ENCODE measurements at regions not wholly inside any gene's neighbourhood (a gene's known extent, or its start where the extent isn't known, plus 50 kb on each side); places are given as distances from the start of the nearest gene placed in this dataset.

- Histone ChIP-seq H3K27ac (ENCODE audit: low read length) (no peak overlapping the region), H3K4me1 (ENCODE audit: insufficient read depth, low read length) (peaks cover 3% of the 10 kb centered on the region; the same call in 1 of the 2 replicates), H3K9ac (ENCODE audit: low read depth, low read length) (no peak overlapping the region), H3K4me3 (ENCODE audit: low read length) (no peak overlapping the region), H3K27me3 (ENCODE audit: insufficient read depth, low read length) (no peaks in the 10 kb centered on the region), H3K36me3 (ENCODE audit: insufficient read depth, low read depth, low read length) (no peaks in the 10 kb centered on the region), H3K9me3 (ENCODE audit: insufficient read depth, low read depth, low read length) (no peaks in the 10 kb centered on the region)
Measured at GRCh38 chr5:51273021-51273420, 110.2 kb upstream of the ISL1 start.

- H3K9me3 ChIP-seq (ENCODE audit: insufficient read depth, low read depth, low read length): no peaks in the 10 kb centered on the region
- no peak overlapping the region for H3K4me3 ChIP-seq (ENCODE audit: low read length)
- H3K9ac ChIP-seq (ENCODE audit: low read depth, low read length): no peak overlapping the region
- H3K27ac ChIP-seq (ENCODE audit: low read length): no peak overlapping the region
- H3K4me1 ChIP-seq (ENCODE audit: insufficient read depth, low read length): peaks cover 11% of the 10 kb centered on the region; the same call in 1 of the 2 replicates
- H3K27me3 ChIP-seq (ENCODE audit: insufficient read depth, low read length): no peaks in the 10 kb centered on the region
- no peaks in the 10 kb centered on the region for H3K36me3 ChIP-seq (ENCODE audit: insufficient read depth, low read depth, low read length)
Measured at GRCh38 chr5:51273871-51274270, 109.4 kb upstream of the ISL1 start.

GRCh38 chr5:51275428-51275827, 107.8 kb upstream of the ISL1 start:
- peaks cover 23% of the 10 kb centered on the region; the same call in 1 of the 2 replicates for H3K4me1 ChIP-seq (ENCODE audit: insufficient read depth, low read length)

GRCh38 chr5:51276250-51276649, 107.0 kb upstream of the ISL1 start:
- H3K36me3 ChIP-seq (ENCODE audit: insufficient read depth, low read depth, low read length): no peaks in the 10 kb centered on the region
- H3K9me3 ChIP-seq (ENCODE audit: insufficient read depth, low read depth, low read length): no peaks in the 10 kb centered on the region
- H3K9ac ChIP-seq (ENCODE audit: low read depth, low read length): no peak overlapping the region
- H3K27me3 ChIP-seq (ENCODE audit: insufficient read depth, low read length): no peaks in the 10 kb centered on the region
- H3K4me3 ChIP-seq (ENCODE audit: low read length): no peak overlapping the region
- peaks cover 22% of the 10 kb centered on the region; the same call in 1 of the 2 replicates for H3K4me1 ChIP-seq (ENCODE audit: insufficient read depth, low read length)
- no peak overlapping the region for H3K27ac ChIP-seq (ENCODE audit: low read length)

More at GRCh38 chr5:51275428-51275827, 107.8 kb upstream of the ISL1 start:
- H3K9me3 ChIP-seq (ENCODE audit: insufficient read depth, low read depth, low read length): no peaks in the 10 kb centered on the region
- H3K9ac ChIP-seq (ENCODE audit: low read depth, low read length): no peak overlapping the region
- H3K27me3 ChIP-seq (ENCODE audit: insufficient read depth, low read length): no peaks in the 10 kb centered on the region
- H3K27ac ChIP-seq (ENCODE audit: low read length): no peak overlapping the region
- no peak overlapping the region for H3K4me3 ChIP-seq (ENCODE audit: low read length)
- no peaks in the 10 kb centered on the region for H3K36me3 ChIP-seq (ENCODE audit: insufficient read depth, low read depth, low read length)

- Histone ChIP-seq H3K27ac (ENCODE audit: low read length) (no peak overlapping the region), H3K9me3 (ENCODE audit: insufficient read depth, low read depth, low read length) (no peaks in the 10 kb centered on the region), H3K4me1 (ENCODE audit: insufficient read depth, low read length) (peaks cover 23% of the 10 kb centered on the region; the same call in 1 of the 2 replicates), H3K27me3 (ENCODE audit: insufficient read depth, low read length) (no peaks in the 10 kb centered on the region), H3K9ac (ENCODE audit: low read depth, low read length) (no peak overlapping the region), H3K36me3 (ENCODE audit: insufficient read depth, low read depth, low read length) (no peaks in the 10 kb centered on the region), H3K4me3 (ENCODE audit: low read length) (0 out of 2 replicates have a peak overlapping the region, but pooled peaks have one; percentile 7)
Measured at GRCh38 chr5:51278539-51278938, 104.7 kb upstream of the ISL1 start.

- H3K4me3 ChIP-seq (ENCODE audit: low read length): no peak overlapping the region
- H3K4me1 ChIP-seq (ENCODE audit: insufficient read depth, low read length): peaks cover 23% of the 10 kb centered on the region; the same call in 1 of the 2 replicates
- H3K27me3 ChIP-seq (ENCODE audit: insufficient read depth, low read length): no peaks in the 10 kb centered on the region
- no peak overlapping the region for H3K27ac ChIP-seq (ENCODE audit: low read length)
- H3K36me3 ChIP-seq (ENCODE audit: insufficient read depth, low read depth, low read length): no peaks in the 10 kb centered on the region
- no peaks in the 10 kb centered on the region for H3K9me3 ChIP-seq (ENCODE audit: insufficient read depth, low read depth, low read length)
- H3K9ac ChIP-seq (ENCODE audit: low read depth, low read length): no peak overlapping the region
Measured at GRCh38 chr5:51279983-51280706, 103.1 kb upstream of the ISL1 start.

GRCh38 chr5:51286046-51286445, 97.2 kb upstream of the ISL1 start:
- Histone ChIP-seq H3K9me3 (ENCODE audit: insufficient read depth, low read depth, low read length) (no peaks in the 10 kb centered on the region), H3K9ac (ENCODE audit: low read depth, low read length) (no peak overlapping the region), H3K27me3 (ENCODE audit: insufficient read depth, low read length) (no peaks in the 10 kb centered on the region), H3K36me3 (ENCODE audit: insufficient read depth, low read depth, low read length) (no peaks in the 10 kb centered on the region), H3K4me3 (ENCODE audit: low read length) (no peak overlapping the region), H3K4me1 (ENCODE audit: insufficient read depth, low read length) (0 out of 2 replicates have a peak, but pooled peaks cover 4% of the 10 kb centered on the region), H3K27ac (ENCODE audit: low read length) (no peak overlapping the region)

GRCh38 chr5:51302343-51302742, 80.9 kb upstream of the ISL1 start:
- Histone ChIP-seq H3K27me3 (ENCODE audit: insufficient read depth, low read length) (no peaks in the 10 kb centered on the region), H3K9ac (ENCODE audit: low read depth, low read length) (no peak overlapping the region), H3K27ac (ENCODE audit: low read length) (no peak overlapping the region), H3K4me1 (ENCODE audit: insufficient read depth, low read length) (no peaks in the 10 kb centered on the region), H3K4me3 (ENCODE audit: low read length) (no peak overlapping the region), H3K36me3 (ENCODE audit: insufficient read depth, low read depth, low read length) (no peaks in the 10 kb centered on the region), H3K9me3 (ENCODE audit: insufficient read depth, low read depth, low read length) (peaks cover 13% of the 10 kb centered on the region)

GRCh38 chr5:51326844-51327243, 56.4 kb upstream of the ISL1 start:
- no peak overlapping the region for H3K27ac ChIP-seq (ENCODE audit: low read length)
- no peaks in the 10 kb centered on the region for H3K36me3 ChIP-seq (ENCODE audit: insufficient read depth, low read depth, low read length)
- no peak overlapping the region for H3K9ac ChIP-seq (ENCODE audit: low read depth, low read length)
- no peaks in the 10 kb centered on the region for H3K9me3 ChIP-seq (ENCODE audit: insufficient read depth, low read depth, low read length)
- H3K4me3 ChIP-seq (ENCODE audit: low read length): no peak overlapping the region
- H3K27me3 ChIP-seq (ENCODE audit: insufficient read depth, low read length): no peaks in the 10 kb centered on the region
- 0 out of 2 replicates have a peak, but pooled peaks cover 4% of the 10 kb centered on the region for H3K4me1 ChIP-seq (ENCODE audit: insufficient read depth, low read length)

All from iPS-20b (cell line).